Thoracic aorta (tissue), 2 donors: ENCODE measurements at regions not wholly inside any gene's neighbourhood (a gene's known extent, or its start where the extent isn't known, plus 50 kb on each side); places are given as distances from the start of the nearest gene placed in this dataset.

ENCODE experiments used
- ATAC-seq: fragments of 150-250 bp; one replicate; pipeline ENCODE4 v1.8.0; 2017; ENCODE audit warnings: low read depth; ENCODE audit not compliant: insufficient number of reproducible peaks, low FRiP score
- DNase-seq: peaks from one replicate; pipeline ENCODE4 v3.0.0-alpha.2; 2020; ENCODE audit warnings: low spot score
- H3K27ac ChIP-seq, 2 donors: fragments of 200-600 bp; sonication (generic); 1 replicate in 1 of 2; 2 replicates in 1 of 2; pipeline ENCODE4 v1.5.1; 2016; ENCODE audit warnings: mild to moderate bottlenecking in 2 of 2, moderate library complexity in 2 of 2
- H3K27me3 ChIP-seq: fragments of 200-600 bp; sonication (generic); replicated peaks from 2 replicates; pipeline ENCODE4 v1.6.0; 2016; ENCODE audit warnings: mild to moderate bottlenecking; ENCODE audit not compliant: insufficient read depth
- H3K36me3 ChIP-seq: fragments of 200-600 bp; sonication (generic); one replicate; pipeline ENCODE4 v1.5.1; 2016
- H3K4me1 ChIP-seq, 2 donors: fragments of 200-600 bp; sonication (generic); 1 replicate in 1 of 2; 2 replicates in 1 of 2; pipeline versions ENCODE4 v1.5.1 to v1.6.0; 2016; ENCODE audit warnings: low read depth in 2 of 2, mild to moderate bottlenecking in 1 of 2; ENCODE audit not compliant: control insufficient read depth in 1 of 2
- H3K4me3 ChIP-seq: fragments of 200-600 bp; sonication (generic); 2 replicates; pipeline ENCODE4 v1.5.1; 2016; ENCODE audit warnings: mild to moderate bottlenecking
- H3K9me3 ChIP-seq: fragments of 200-600 bp; sonication (generic); 2 replicates; pipeline ENCODE4 v1.5.1; 2016
- CTCF ChIP-seq: fragments of 200-600 bp; sonication (generic); IDR thresholded peaks from one replicate; pipeline ENCODE4 v1.5.1; 2019; ENCODE audit warnings: antibody characterized with exemption

GRCh38 chr3:43223670-43224364 lies 62.5 kb upstream of the SNRK start:
- Histone ChIP-seq H3K9me3 (peaks cover 14% of the 10 kb centered on the region), H3K4me1 (no peaks in the 10 kb centered on the region), H3K27me3 (no peaks in the 10 kb centered on the region), H3K36me3 (no peaks in the 10 kb centered on the region), H3K27ac (no peak overlapping the region), H3K4me3 (no peak overlapping the region)
- ATAC-seq (no peak), DNase-seq (no peak)
- TF ChIP-seq CTCF = no peak

- no peaks in the 10 kb centered on the region for H3K27me3 ChIP-seq
- H3K27ac ChIP-seq = no peak overlapping the region
- H3K9me3 ChIP-seq = peaks cover 4% of the 10 kb centered on the region
- ATAC-seq (no peak), DNase-seq (no peak)
- H3K4me1 ChIP-seq = no peaks in the 10 kb centered on the region
- TF ChIP-seq CTCF = no peak
- H3K4me3 ChIP-seq = no peak overlapping the region
- no peaks in the 10 kb centered on the region for H3K36me3 ChIP-seq
Observed at GRCh38 chr3:43222590-43222989, 63.8 kb upstream of the SNRK start.

GRCh38 chr3:43221076-43221475 lies 65.3 kb upstream of the SNRK start:
- Histone ChIP-seq H3K4me1 (no peaks in the 10 kb centered on the region), H3K9me3 (no peaks in the 10 kb centered on the region), H3K27me3 (no peaks in the 10 kb centered on the region), H3K36me3 (no peaks in the 10 kb centered on the region), H3K4me3 (no peak overlapping the region), H3K27ac (no peak overlapping the region)
- no peak for ATAC-seq
- DNase-seq = no peak
- TF ChIP-seq CTCF = no peak

- ATAC-seq (no peak), DNase-seq (no peak)
- Histone ChIP-seq H3K4me1 (no peaks in the 10 kb centered on the region), H3K36me3 (no peaks in the 10 kb centered on the region), H3K9me3 (no peaks in the 10 kb centered on the region), H3K27ac (no peak overlapping the region), H3K4me3 (no peak overlapping the region), H3K27me3 (no peaks in the 10 kb centered on the region)
- TF ChIP-seq CTCF = no peak
Observed at GRCh38 chr3:43219616-43220015, 66.7 kb upstream of the SNRK start.

- Histone ChIP-seq H3K27me3 (no peaks in the 10 kb centered on the region), H3K36me3 (no peaks in the 10 kb centered on the region), H3K4me3 (no peak overlapping the region), H3K4me1 (no peaks in the 10 kb centered on the region), H3K27ac (no peak overlapping the region), H3K9me3 (no peaks in the 10 kb centered on the region)
- DNase-seq (no peak), ATAC-seq (no peak)
- no peak for TF ChIP-seq CTCF
Observed at GRCh38 chr3:43218921-43219320, 67.4 kb upstream of the SNRK start.
